Limb (tissue), 2 donors: ENCODE measurements at regions not wholly inside any gene's neighbourhood (a gene's known extent, or its start where the extent isn't known, plus 50 kb on each side); places are given as distances from the start of the nearest gene placed in this dataset.

Experiments used
- DNase-seq, 2 donors: peaks; one replicate each; pipeline ENCODE4 v3.0.0-alpha.2; 2016; ENCODE audit errors: extremely low spot score in 2 of 2

- no peak for DNase-seq
These were observed 68.3 kb upstream of the RND3 start for GRCh38 chr2:150555611-150556356.

- DNase-seq, result no peak
These were observed 66.6 kb upstream of the RND3 start for GRCh38 chr2:150554046-150554445.

GRCh38 chr2:150552041-150552820, 64.8 kb upstream of the RND3 start:
- DNase-seq, result no peak

GRCh38 chr2:150549381-150549780, 61.9 kb upstream of the RND3 start:
- DNase-seq, result no peak

- DNase-seq, result no peak
These were observed 61.1 kb upstream of the RND3 start for GRCh38 chr2:150548527-150548926.

GRCh38 chr2:150545916-150546315, 58.4 kb upstream of the RND3 start:
- no peak for DNase-seq

GRCh38 chr2:150544731-150545130, 57.3 kb upstream of the RND3 start:
- DNase-seq, result no peak

GRCh38 chr2:150542692-150543091, 55.2 kb upstream of the RND3 start:
- DNase-seq, result no peak

GRCh38 chr2:150542172-150542571, 54.7 kb upstream of the RND3 start:
- no peak for DNase-seq

GRCh38 chr2:150538651-150539201, 51.3 kb upstream of the RND3 start:
- peak in 1 of 2 donors; percentile 45 for DNase-seq
